HCT116 (cell line): ENCODE measurements at regions not wholly inside any gene's neighbourhood (a gene's known extent, or its start where the extent isn't known, plus 50 kb on each side); places are given as distances from the start of the nearest gene placed in this dataset.

Experiments used
- EZH2 ChIP-seq: fragments of 200-600 bp; sonication (generic); IDR thresholded peaks from 2 replicates; pipeline ENCODE4 v1.6.1; 2017; ENCODE audit warnings: antibody characterized with exemption, mixed run types
- JUND ChIP-seq: IDR thresholded peaks from 2 replicates; pipeline ENCODE4 v1.6.1; 2012
- POLR2A ChIP-seq: IDR thresholded peaks from 2 replicates; pipeline ENCODE4 v1.7.0; 2011; ENCODE audit warnings: borderline replicate concordance; ENCODE audit not compliant: insufficient read depth, insufficient read length; ENCODE audit errors: extremely low read depth
- POLR2AphosphoS5 ChIP-seq: IDR thresholded peaks from 2 replicates; pipeline ENCODE4 v1.6.1; 2011; ENCODE audit warnings: mild to moderate bottlenecking, low read depth, low read length, moderate library complexity
- RAD21 ChIP-seq: IDR thresholded peaks from 2 replicates; pipeline ENCODE4 v1.6.1; 2012; ENCODE audit warnings: low read depth, mild to moderate bottlenecking
- SP1 ChIP-seq: IDR thresholded peaks from 2 replicates; pipeline ENCODE4 v1.6.1; 2012; ENCODE audit warnings: low read depth
- ZNF274 ChIP-seq: fragments of 200-500 bp; sonication (Bioruptor generic); IDR thresholded peaks from 2 replicates; pipeline ENCODE4 v1.6.1; 2014; ENCODE audit warnings: mild to moderate bottlenecking, low read depth, low read length, inconsistent platforms
- TF ChIP-seq, protein P1 (sequence below), 3 experiments: fragments of 200-600 bp in 1 of 3; sonication (generic) in 1 of 3; IDR thresholded peaks in 2 of 3; conservative IDR thresholded peaks in 1 of 3; 2 replicates each; pipeline ENCODE4 v1.5.1; 2012 to 2017; ENCODE audit warnings: low read depth in 2 of 3, low read length in 2 of 3, antibody characterized with exemption in 1 of 3, borderline replicate concordance in 1 of 3, control low read depth in 1 of 3, mild to moderate bottlenecking in 1 of 3, mixed read lengths in 1 of 3, mixed run types in 1 of 3, moderate library complexity in 1 of 3; ENCODE audit not compliant: insufficient read depth in 1 of 3
- TF ChIP-seq, protein P2 (sequence below): IDR thresholded peaks from 2 replicates; pipeline ENCODE4 v1.6.1; 2012

DNA sequence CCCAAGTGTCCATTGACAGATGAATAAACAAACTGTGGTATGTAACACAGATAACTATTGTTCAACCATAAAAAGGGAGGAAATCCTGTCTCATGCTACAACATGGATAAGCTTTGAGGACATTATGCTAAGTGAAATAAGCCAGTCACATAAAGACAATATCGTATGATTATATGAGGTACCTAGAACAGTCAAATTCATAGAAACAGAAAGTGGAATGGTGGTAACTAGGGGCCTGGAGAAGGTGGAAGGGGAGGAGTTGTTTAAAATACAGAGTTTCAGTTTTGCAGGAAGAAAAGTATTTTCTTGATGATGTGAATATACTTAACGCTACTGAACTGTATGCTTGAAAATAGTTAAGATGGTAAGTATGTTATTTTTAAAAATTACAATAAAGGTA is 304.6 kb upstream of the CXCR4 start:
- TF ChIP-seq, protein P1, sequence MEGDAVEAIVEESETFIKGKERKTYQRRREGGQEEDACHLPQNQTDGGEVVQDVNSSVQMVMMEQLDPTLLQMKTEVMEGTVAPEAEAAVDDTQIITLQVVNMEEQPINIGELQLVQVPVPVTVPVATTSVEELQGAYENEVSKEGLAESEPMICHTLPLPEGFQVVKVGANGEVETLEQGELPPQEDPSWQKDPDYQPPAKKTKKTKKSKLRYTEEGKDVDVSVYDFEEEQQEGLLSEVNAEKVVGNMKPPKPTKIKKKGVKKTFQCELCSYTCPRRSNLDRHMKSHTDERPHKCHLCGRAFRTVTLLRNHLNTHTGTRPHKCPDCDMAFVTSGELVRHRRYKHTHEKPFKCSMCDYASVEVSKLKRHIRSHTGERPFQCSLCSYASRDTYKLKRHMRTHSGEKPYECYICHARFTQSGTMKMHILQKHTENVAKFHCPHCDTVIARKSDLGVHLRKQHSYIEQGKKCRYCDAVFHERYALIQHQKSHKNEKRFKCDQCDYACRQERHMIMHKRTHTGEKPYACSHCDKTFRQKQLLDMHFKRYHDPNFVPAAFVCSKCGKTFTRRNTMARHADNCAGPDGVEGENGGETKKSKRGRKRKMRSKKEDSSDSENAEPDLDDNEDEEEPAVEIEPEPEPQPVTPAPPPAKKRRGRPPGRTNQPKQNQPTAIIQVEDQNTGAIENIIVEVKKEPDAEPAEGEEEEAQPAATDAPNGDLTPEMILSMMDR (IDR thresholded peaks at IDR 0.05 in 2 of 3, conservative IDR thresholded peaks at IDR 0.05 in 1 of 3; ENCODE audit: borderline replicate concordance in 1 of 3, insufficient read depth in 1 of 3, low read depth in 2 of 3, low read length in 2 of 3): no peak
- TF ChIP-seq POLR2A (no peak), POLR2AphosphoS5 (no peak), SP1 (no peak), EZH2 (no peak), RAD21 (no peak), ZNF274 (no peak), JUND (no peak)
- TF ChIP-seq, protein P2, sequence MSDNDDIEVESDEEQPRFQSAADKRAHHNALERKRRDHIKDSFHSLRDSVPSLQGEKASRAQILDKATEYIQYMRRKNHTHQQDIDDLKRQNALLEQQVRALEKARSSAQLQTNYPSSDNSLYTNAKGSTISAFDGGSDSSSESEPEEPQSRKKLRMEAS: no peak
